HEK293 (cell line): ENCODE measurements at regions not wholly inside any gene's neighbourhood (a gene's known extent, or its start where the extent isn't known, plus 50 kb on each side); places are given as distances from the start of the nearest gene placed in this dataset.

ENCODE experiments used
- CTCF ChIA-PET: fragments of 350-600 bp; formaldehyde crosslinking; extraction: SDS; loops from one replicate; lab custom pipeline; 2021; ENCODE audit warnings: antibody characterized with exemption; lab: Yijun Ruan, JAX
- POLR2A ChIA-PET: fragments of 300-600 bp; formaldehyde crosslinking; extraction: SDS; loops from one replicate; lab custom pipeline; 2020; ENCODE audit warnings: antibody characterized with exemption, inconsistent platforms; lab: Yijun Ruan, JAX
- H3K27ac ChIP-seq: fragments of 200-500 bp; sonication (Bioruptor generic); 2 replicates; pipeline ENCODE4 v1.5.1; 2014; ENCODE audit warnings: low read depth, low read length, control low read depth, inconsistent platforms; ENCODE audit errors: extremely low read depth
- H3K36me3 ChIP-seq, 2 experiments: fragments of 200-500 bp in 1 of 2; sonication (Bioruptor generic) in 1 of 2; 1 replicate in 1 of 2; 2 replicates in 1 of 2; pipeline ENCODE4 v1.5.1; 2014 to 2017; ENCODE audit warnings: inconsistent platforms in 2 of 2, low read length in 2 of 2; ENCODE audit not compliant: control insufficient read depth in 2 of 2, insufficient read depth in 1 of 2
- H3K4me1 ChIP-seq: fragments of 200-500 bp; sonication (Bioruptor generic); 2 replicates; pipeline ENCODE4 v1.5.1; 2014; ENCODE audit warnings: mild to moderate bottlenecking, low read length, inconsistent platforms; ENCODE audit not compliant: control insufficient read depth, insufficient read depth
- H3K4me3 ChIP-seq: 2 replicates; pipeline ENCODE4 v1.5.1; 2011; ENCODE audit warnings: low read depth, mild to moderate bottlenecking, control low read depth, low read length, moderate library complexity
- H3K9me3 ChIP-seq: fragments of 200-500 bp; sonication (Bioruptor generic); 2 replicates; pipeline ENCODE4 v1.5.1; 2014; ENCODE audit warnings: low read depth, low read length, inconsistent platforms; ENCODE audit not compliant: control insufficient read depth, insufficient read depth
- BCL11A ChIP-seq: fragments of 450-650 bp; formaldehyde crosslinking; IDR thresholded peaks from 2 replicates; pipeline ENCODE4 v1.5.1; 2016; ENCODE audit warnings: low read depth, missing biosample characterization, missing genetic modification characterization
- GLI4 ChIP-seq: fragments of 450-650 bp; formaldehyde crosslinking; IDR thresholded peaks from 2 replicates; pipeline ENCODE4 v1.5.1; 2016; ENCODE audit warnings: missing biosample characterization, missing genetic modification characterization
- IKZF3 ChIP-seq: fragments of 450-650 bp; IDR thresholded peaks from 2 replicates; pipeline ENCODE4 v1.5.0; 2018; ENCODE audit warnings: missing biosample characterization, mild to moderate bottlenecking, missing genetic modification characterization, moderate library complexity
- KLF7 ChIP-seq: fragments of 450-650 bp; formaldehyde crosslinking; IDR thresholded peaks from 2 replicates; pipeline ENCODE4 v1.5.1; 2016; ENCODE audit warnings: missing biosample characterization, missing genetic modification characterization, borderline replicate concordance
- KLF8 ChIP-seq: fragments of 450-650 bp; formaldehyde crosslinking; IDR thresholded peaks from 2 replicates; pipeline ENCODE4 v1.5.1; 2016; ENCODE audit warnings: missing biosample characterization, missing genetic modification characterization
- PATZ1 ChIP-seq: fragments of 450-650 bp; formaldehyde crosslinking; IDR thresholded peaks from 2 replicates; pipeline ENCODE4 v1.5.1; 2016; ENCODE audit warnings: missing biosample characterization, missing genetic modification characterization
- PBX3 ChIP-seq: sonication (generic); formaldehyde crosslinking; IDR thresholded peaks from 2 replicates; pipeline ENCODE4 v1.8.1; 2022; ENCODE audit warnings: mild to moderate bottlenecking, moderate library complexity, missing genetic modification reagents
- PRDM6 ChIP-seq: fragments of 450-650 bp; formaldehyde crosslinking; IDR thresholded peaks from 2 replicates; pipeline ENCODE4 v1.5.1; 2017; ENCODE audit warnings: missing biosample characterization, missing genetic modification characterization
- SCRT1 ChIP-seq: fragments of 450-650 bp; formaldehyde crosslinking; IDR thresholded peaks from 2 replicates; pipeline ENCODE4 v1.5.1; 2016; ENCODE audit warnings: missing biosample characterization, missing genetic modification characterization, borderline replicate concordance
- TSHZ1 ChIP-seq: fragments of 450-650 bp; formaldehyde crosslinking; IDR thresholded peaks from 2 replicates; pipeline ENCODE4 v1.5.1; 2016; ENCODE audit warnings: missing biosample characterization, missing genetic modification characterization, borderline replicate concordance
- ZNF146 ChIP-seq: fragments of 450-650 bp; formaldehyde crosslinking; IDR thresholded peaks from 2 replicates; pipeline ENCODE4 v1.5.1; 2016; ENCODE audit warnings: missing biosample characterization, missing genetic modification characterization
- ZNF157 ChIP-seq: fragments of 450-650 bp; formaldehyde crosslinking; IDR thresholded peaks from 2 replicates; pipeline ENCODE4 v1.5.1; 2016; ENCODE audit warnings: missing biosample characterization, missing genetic modification characterization
- ZNF211 ChIP-seq: fragments of 450-650 bp; formaldehyde crosslinking; IDR thresholded peaks from 2 replicates; pipeline ENCODE4 v1.5.1; 2016; ENCODE audit warnings: low read depth, missing biosample characterization, missing genetic modification characterization
- ZNF292 ChIP-seq: fragments of 450-650 bp; formaldehyde crosslinking; IDR thresholded peaks from 2 replicates; pipeline ENCODE4 v1.5.1; 2016; ENCODE audit warnings: low read depth, missing biosample characterization, missing genetic modification characterization, borderline replicate concordance
- ZNF302 ChIP-seq: fragments of 450-650 bp; formaldehyde crosslinking; IDR thresholded peaks from 2 replicates; pipeline ENCODE4 v1.5.1; 2016; ENCODE audit warnings: missing biosample characterization, missing genetic modification characterization, low read depth
- ZNF398 ChIP-seq: fragments of 450-650 bp; formaldehyde crosslinking; IDR thresholded peaks from 2 replicates; pipeline ENCODE4 v1.5.1; 2017; ENCODE audit warnings: missing biosample characterization, missing genetic modification characterization
- ZNF404 ChIP-seq: fragments of 450-650 bp; formaldehyde crosslinking; IDR thresholded peaks from 2 replicates; pipeline ENCODE4 v1.5.1; 2017; ENCODE audit warnings: missing biosample characterization, missing genetic modification characterization
- ZNF514 ChIP-seq: fragments of 450-650 bp; formaldehyde crosslinking; IDR thresholded peaks from 2 replicates; pipeline ENCODE4 v1.5.1; 2016; ENCODE audit warnings: missing biosample characterization, missing genetic modification characterization
- ZNF549 ChIP-seq: fragments of 450-650 bp; IDR thresholded peaks from 2 replicates; pipeline ENCODE4 v1.5.1; 2018; ENCODE audit warnings: missing biosample characterization, missing genetic modification characterization, mild to moderate bottlenecking, inconsistent platforms, moderate library complexity
- ZNF585B ChIP-seq: fragments of 450-650 bp; formaldehyde crosslinking; IDR thresholded peaks from 2 replicates; pipeline ENCODE4 v1.5.1; 2016; ENCODE audit warnings: missing biosample characterization, missing genetic modification characterization
- ZNF701 ChIP-seq: fragments of 450-650 bp; formaldehyde crosslinking; IDR thresholded peaks from 2 replicates; pipeline ENCODE4 v1.5.1; 2016; ENCODE audit warnings: missing biosample characterization, missing genetic modification characterization
- ZNF791 ChIP-seq: fragments of 450-650 bp; formaldehyde crosslinking; IDR thresholded peaks from 2 replicates; pipeline ENCODE4 v1.5.1; 2016; ENCODE audit warnings: missing biosample characterization, missing genetic modification characterization
- ZNF792 ChIP-seq: fragments of 450-650 bp; formaldehyde crosslinking; IDR thresholded peaks from 2 replicates; pipeline ENCODE4 v1.5.1; 2016; ENCODE audit warnings: missing biosample characterization, missing genetic modification characterization

- CTCF ChIA-PET = no interaction called here
- H3K27ac ChIP-seq = no peak overlapping the region
- POLR2A ChIA-PET = no interaction called here
Observed at GRCh38 chr6:97812940-97813339, 529.9 kb upstream of the MMS22L start.

GRCh38 chr6:97813889-97814567, 531.0 kb upstream of the MMS22L start:
- TF ChIP-seq PRDM6 (tag by site-specific recombination) (no peak), PATZ1 (tag by site-specific recombination) (no peak), KLF7 (tag by site-specific recombination) (no peak), GLI4 (tag by site-specific recombination) (no peak), BCL11A (no peak), ZNF146 (tag by site-specific recombination) (no peak), SCRT1 (no peak), ZNF514 (tag by site-specific recombination) (no peak), ZNF585B (tag by site-specific recombination) (no peak), PBX3 (CRISPR knock-in tag) (no peak), ZNF292 (tag by site-specific recombination) (no peak), KLF8 (tag by site-specific recombination) (no peak), ZNF398 (tag by site-specific recombination) (no peak), ZNF791 (tag by site-specific recombination) (no peak), ZNF404 (tag by site-specific recombination) (no peak), ZNF211 (tag by site-specific recombination) (no peak), TSHZ1 (no peak), IKZF3 (tag by site-specific recombination) (no peak), ZNF792 (no peak)
- Histone ChIP-seq H3K27ac (no peak overlapping the region), H3K9me3 (no peaks in the 10 kb centered on the region), H3K4me3 (no peak overlapping the region), H3K4me1 (no peaks in the 10 kb centered on the region), H3K36me3 (no peaks in the 10 kb centered on the region)
- ChIA-PET CTCF (no interaction called here), POLR2A (no interaction called here)

More at GRCh38 chr6:97812940-97813339, 529.9 kb upstream of the MMS22L start:
- Histone ChIP-seq H3K4me3 (no peak overlapping the region), H3K4me1 (no peaks in the 10 kb centered on the region), H3K36me3 (no peaks in the 10 kb centered on the region), H3K9me3 (no peaks in the 10 kb centered on the region)
- TF ChIP-seq ZNF157 (no peak), ZNF549 (tag by site-specific recombination) (no peak), ZNF701 (tag by site-specific recombination) (no peak), ZNF302 (tag by site-specific recombination) (no peak)
